Neural cell (in vitro differentiated cells): ENCODE measurements at regions not wholly inside any gene's neighbourhood (a gene's known extent, or its start where the extent isn't known, plus 50 kb on each side); places are given as distances from the start of the nearest gene placed in this dataset.

ENCODE experiments used
- CTCF ChIP-seq: fragments of 450-650 bp; IDR thresholded peaks from 2 replicates; pipeline ENCODE4 v1.5.1; 2014; ENCODE audit warnings: antibody characterized with exemption, mild to moderate bottlenecking, moderate library complexity; ENCODE audit not compliant: poor library complexity, severe bottlenecking
- TAF1 ChIP-seq: IDR thresholded peaks from 2 replicates; pipeline ENCODE4 v1.6.1; 2012; ENCODE audit warnings: low read depth

- TF ChIP-seq CTCF: no peak
- no peak for TF ChIP-seq TAF1
Observed at GRCh38 chr7:142548978-142549377, 200.3 kb upstream of the PRSS1 start.
